ENCODE measurements at regions not wholly inside any gene's neighbourhood (a gene's known extent, or its start where the extent isn't known, plus 50 kb on each side); places are given as distances from the start of the nearest gene placed in this dataset.

- no peak for DNase-seq (ENCODE audit: low read depth in 2 of 2)
Observed at GRCh38 chr15:39333896-39334295, 247.0 kb upstream of the THBS1 start.

GRCh38 chr15:39336926-39337325, 244.0 kb upstream of the THBS1 start:
- no peak for DNase-seq (ENCODE audit: low read depth in 2 of 2)

GRCh38 chr15:39338251-39338650, 242.6 kb upstream of the THBS1 start:
- DNase-seq (ENCODE audit: low read depth in 2 of 2): no peak

- no peak for DNase-seq (ENCODE audit: low read depth in 2 of 2)
Observed at GRCh38 chr15:39340903-39341645, 239.8 kb upstream of the THBS1 start.

GRCh38 chr15:39344662-39345141, 236.2 kb upstream of the THBS1 start:
- no peak for DNase-seq (ENCODE audit: low read depth in 2 of 2)

- DNase-seq (ENCODE audit: low read depth in 2 of 2): peak; percentile 91 to 93
Observed at GRCh38 chr15:39345176-39345575, 235.7 kb upstream of the THBS1 start.

- DNase-seq (ENCODE audit: low read depth in 2 of 2): no peak
Observed at GRCh38 chr15:39347453-39347852, 233.4 kb upstream of the THBS1 start.

GRCh38 chr15:39350785-39351184, 230.1 kb upstream of the THBS1 start:
- no peak for DNase-seq (ENCODE audit: low read depth in 2 of 2)

GRCh38 chr15:39354189-39354588, 226.7 kb upstream of the THBS1 start:
- no peak for DNase-seq (ENCODE audit: low read depth in 2 of 2)

GRCh38 chr15:39357480-39358268, 223.2 kb upstream of the THBS1 start:
- no peak for DNase-seq (ENCODE audit: low read depth in 2 of 2)

- no peak for DNase-seq (ENCODE audit: low read depth in 2 of 2)
Observed at GRCh38 chr15:39358441-39359041, 222.3 kb upstream of the THBS1 start.

GRCh38 chr15:39359771-39360170, 221.1 kb upstream of the THBS1 start:
- no peak for DNase-seq (ENCODE audit: low read depth in 2 of 2)

GRCh38 chr15:39360452-39360851, 220.4 kb upstream of the THBS1 start:
- no peak for DNase-seq (ENCODE audit: low read depth in 2 of 2)

- DNase-seq (ENCODE audit: low read depth in 2 of 2): no peak
Observed at GRCh38 chr15:39361497-39361896, 219.4 kb upstream of the THBS1 start.

- DNase-seq (ENCODE audit: low read depth in 2 of 2): peak; percentile 100
Observed at GRCh38 chr15:39362821-39363561, 217.9 kb upstream of the THBS1 start.

- DNase-seq (ENCODE audit: low read depth in 2 of 2): no peak
Observed at GRCh38 chr15:39363761-39364586, 216.9 kb upstream of the THBS1 start.

GRCh38 chr15:39364721-39365120, 216.2 kb upstream of the THBS1 start:
- DNase-seq (ENCODE audit: low read depth in 2 of 2): no peak

GRCh38 chr15:39365161-39365560, 215.7 kb upstream of the THBS1 start:
- peak; percentile 49 to 54 for DNase-seq (ENCODE audit: low read depth in 2 of 2)

GRCh38 chr15:39365873-39366272, 215.0 kb upstream of the THBS1 start:
- DNase-seq (ENCODE audit: low read depth in 2 of 2): no peak

- DNase-seq (ENCODE audit: low read depth in 2 of 2): peak; percentile 50 to 55
Observed at GRCh38 chr15:39367596-39367995, 213.3 kb upstream of the THBS1 start.

- no peak for DNase-seq (ENCODE audit: low read depth in 2 of 2)
Observed at GRCh38 chr15:39369768-39370167, 211.1 kb upstream of the THBS1 start.
